GM21528 (cell line): ENCODE measurements at regions not wholly inside any gene's neighbourhood (a gene's known extent, or its start where the extent isn't known, plus 50 kb on each side); places are given as distances from the start of the nearest gene placed in this dataset.
"Not testable (repeated sequence)": the region's sequence is repeated elsewhere in the genome, so short reads cannot be mapped to it uniquely, and the experiment has no call there.

Source experiments
- ATAC-seq: cut with Tn5 transposase; IDR thresholded peaks from one replicate; pipeline ENCODE4 v1.9.1; 2021; ENCODE audit warnings: mild to moderate bottlenecking, moderate library complexity; ENCODE audit not compliant: unreplicated experiment, low FRiP score

- no peak for ATAC-seq
Observed at GRCh38 chr1:88463401-88463985, 220.6 kb upstream of the PKN2 start.

- no peak for ATAC-seq
Observed at GRCh38 chr1:88466011-88466410, 218.1 kb upstream of the PKN2 start.

GRCh38 chr1:88466899-88467580 is 217.0 kb upstream of the PKN2 start:
- no peak for ATAC-seq

- no peak for ATAC-seq
Observed at GRCh38 chr1:88472298-88472697, 211.8 kb upstream of the PKN2 start.

- ATAC-seq: no peak
Observed at GRCh38 chr1:88472714-88473113, 211.4 kb upstream of the PKN2 start.

GRCh38 chr1:88474555-88475304 is 209.3 kb upstream of the PKN2 start:
- no peak for ATAC-seq

GRCh38 chr1:88484881-88485280 is 199.2 kb upstream of the PKN2 start:
- ATAC-seq: no peak

- no peak for ATAC-seq
Observed at GRCh38 chr1:88488237-88488636, 195.8 kb upstream of the PKN2 start.

GRCh38 chr1:88490676-88491075 is 193.4 kb upstream of the PKN2 start:
- ATAC-seq: no peak

- ATAC-seq: no peak
Observed at GRCh38 chr1:88499671-88500070, 184.4 kb upstream of the PKN2 start.

- no peak for ATAC-seq
Observed at GRCh38 chr1:88502886-88503285, 181.2 kb upstream of the PKN2 start.

GRCh38 chr1:88503646-88504045 is 180.4 kb upstream of the PKN2 start:
- ATAC-seq: no peak

GRCh38 chr1:88504601-88505000 is 179.5 kb upstream of the PKN2 start:
- no peak for ATAC-seq

GRCh38 chr1:88509379-88509778 is 174.7 kb upstream of the PKN2 start:
- no peak for ATAC-seq

GRCh38 chr1:88514544-88515060 is 169.5 kb upstream of the PKN2 start:
- ATAC-seq: no peak

- not testable (repeated sequence) for ATAC-seq
Observed at GRCh38 chr1:88517499-88517898, 166.6 kb upstream of the PKN2 start.

- ATAC-seq: no peak
Observed at GRCh38 chr1:88519156-88519555, 164.9 kb upstream of the PKN2 start.

- no peak for ATAC-seq
Observed at GRCh38 chr1:88523854-88524528, 160.1 kb upstream of the PKN2 start.

- no peak for ATAC-seq
Observed at GRCh38 chr1:88526456-88526855, 157.6 kb upstream of the PKN2 start.

- ATAC-seq: no peak
Observed at GRCh38 chr1:88528792-88529191, 155.3 kb upstream of the PKN2 start.

GRCh38 chr1:88529581-88529980 is 154.5 kb upstream of the PKN2 start:
- ATAC-seq: no peak
